ENCODE measurements at regions not wholly inside any gene's neighbourhood (a gene's known extent, or its start where the extent isn't known, plus 50 kb on each side); places are given as distances from the start of the nearest gene placed in this dataset.

DNA sequence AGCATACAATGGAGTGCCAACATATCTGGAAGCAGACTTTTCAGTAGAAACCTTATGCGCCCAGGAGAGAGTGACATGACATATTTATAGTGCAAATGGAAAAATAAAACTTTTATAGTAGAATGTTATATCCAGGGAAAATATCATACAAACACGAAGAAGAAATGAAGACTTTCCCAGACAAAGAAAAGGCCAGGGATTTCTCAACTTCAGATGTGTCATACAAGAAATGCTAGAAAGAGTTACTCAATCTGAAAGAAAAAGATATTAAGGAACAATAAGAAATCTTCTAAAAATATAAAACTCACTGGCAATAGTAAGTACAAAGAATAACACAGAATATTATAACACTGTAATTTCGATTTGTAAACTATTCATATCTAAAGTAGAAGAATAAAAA, 1269.3 kb downstream of the GRIK2 start:
- TF ChIP-seq, protein P1, sequence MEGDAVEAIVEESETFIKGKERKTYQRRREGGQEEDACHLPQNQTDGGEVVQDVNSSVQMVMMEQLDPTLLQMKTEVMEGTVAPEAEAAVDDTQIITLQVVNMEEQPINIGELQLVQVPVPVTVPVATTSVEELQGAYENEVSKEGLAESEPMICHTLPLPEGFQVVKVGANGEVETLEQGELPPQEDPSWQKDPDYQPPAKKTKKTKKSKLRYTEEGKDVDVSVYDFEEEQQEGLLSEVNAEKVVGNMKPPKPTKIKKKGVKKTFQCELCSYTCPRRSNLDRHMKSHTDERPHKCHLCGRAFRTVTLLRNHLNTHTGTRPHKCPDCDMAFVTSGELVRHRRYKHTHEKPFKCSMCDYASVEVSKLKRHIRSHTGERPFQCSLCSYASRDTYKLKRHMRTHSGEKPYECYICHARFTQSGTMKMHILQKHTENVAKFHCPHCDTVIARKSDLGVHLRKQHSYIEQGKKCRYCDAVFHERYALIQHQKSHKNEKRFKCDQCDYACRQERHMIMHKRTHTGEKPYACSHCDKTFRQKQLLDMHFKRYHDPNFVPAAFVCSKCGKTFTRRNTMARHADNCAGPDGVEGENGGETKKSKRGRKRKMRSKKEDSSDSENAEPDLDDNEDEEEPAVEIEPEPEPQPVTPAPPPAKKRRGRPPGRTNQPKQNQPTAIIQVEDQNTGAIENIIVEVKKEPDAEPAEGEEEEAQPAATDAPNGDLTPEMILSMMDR (IDR thresholded peaks at IDR 0.05): no peak
- TF ChIP-seq POLR2AphosphoS5 (IDR thresholded peaks at IDR 0.05) (no peak), POLR2A (IDR thresholded peaks at IDR 0.05; ENCODE audit: low read depth) (no peak), EP300 (IDR thresholded peaks at IDR 0.05) (no peak)

Data from esophagus muscularis mucosa (tissue), 4 donors.